Right lobe of liver (tissue), 4 donors: ENCODE measurements at regions not wholly inside any gene's neighbourhood (a gene's known extent, or its start where the extent isn't known, plus 50 kb on each side); places are given as distances from the start of the nearest gene placed in this dataset.

ENCODE experiments used
- POLR2A ChIP-seq: fragments of 450-650 bp; IDR thresholded peaks from one replicate; pipeline ENCODE4 v1.6.1; 2017; ENCODE audit warnings: antibody characterized with exemption, mild to moderate bottlenecking
- TF ChIP-seq, protein P1 (sequence below), 4 donors: fragments of 200-600 bp in 3 of 4; fragments of 450-650 bp in 1 of 4; IDR thresholded peaks; one replicate each; pipeline versions ENCODE4 v1.5.1 to v1.8.0; 2016 to 2022; ENCODE audit warnings: antibody characterized with exemption in 4 of 4, mild to moderate bottlenecking in 2 of 4
- donor health status: DM: no; HTN: no; CAD: no.
- donor health status: DM: no; HTN: no; CAD: no.
- donor health status: DM: no; HTN: yes; CAD: no.

DNA sequence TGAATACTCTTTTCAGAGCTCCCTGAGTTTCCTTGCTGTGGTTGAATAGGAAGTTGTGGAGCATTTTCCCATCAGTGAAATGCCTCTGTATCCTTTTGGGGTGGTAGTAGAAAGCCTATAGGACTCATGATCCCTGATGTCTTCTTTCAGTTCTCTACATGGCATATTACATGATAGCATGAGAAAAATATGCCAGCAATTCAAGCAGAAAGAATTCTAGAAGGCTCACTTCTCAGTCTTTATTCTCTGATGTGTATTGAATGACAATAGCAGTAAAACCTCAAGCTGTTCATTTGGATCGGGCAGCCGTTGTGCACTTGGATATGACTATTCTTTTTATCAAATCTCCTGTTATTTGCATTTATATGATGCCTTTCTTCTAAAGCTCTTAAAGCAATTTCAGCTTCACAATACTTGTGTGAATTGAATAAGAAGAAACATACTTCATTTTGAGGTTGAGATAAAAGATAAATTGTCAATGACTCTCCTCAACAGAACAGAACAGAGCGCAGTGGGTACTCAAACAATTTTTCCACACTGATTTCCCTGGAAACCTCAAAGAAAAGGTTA is 251.5 kb upstream of the FBXO33 start:
- TF ChIP-seq, protein P1, sequence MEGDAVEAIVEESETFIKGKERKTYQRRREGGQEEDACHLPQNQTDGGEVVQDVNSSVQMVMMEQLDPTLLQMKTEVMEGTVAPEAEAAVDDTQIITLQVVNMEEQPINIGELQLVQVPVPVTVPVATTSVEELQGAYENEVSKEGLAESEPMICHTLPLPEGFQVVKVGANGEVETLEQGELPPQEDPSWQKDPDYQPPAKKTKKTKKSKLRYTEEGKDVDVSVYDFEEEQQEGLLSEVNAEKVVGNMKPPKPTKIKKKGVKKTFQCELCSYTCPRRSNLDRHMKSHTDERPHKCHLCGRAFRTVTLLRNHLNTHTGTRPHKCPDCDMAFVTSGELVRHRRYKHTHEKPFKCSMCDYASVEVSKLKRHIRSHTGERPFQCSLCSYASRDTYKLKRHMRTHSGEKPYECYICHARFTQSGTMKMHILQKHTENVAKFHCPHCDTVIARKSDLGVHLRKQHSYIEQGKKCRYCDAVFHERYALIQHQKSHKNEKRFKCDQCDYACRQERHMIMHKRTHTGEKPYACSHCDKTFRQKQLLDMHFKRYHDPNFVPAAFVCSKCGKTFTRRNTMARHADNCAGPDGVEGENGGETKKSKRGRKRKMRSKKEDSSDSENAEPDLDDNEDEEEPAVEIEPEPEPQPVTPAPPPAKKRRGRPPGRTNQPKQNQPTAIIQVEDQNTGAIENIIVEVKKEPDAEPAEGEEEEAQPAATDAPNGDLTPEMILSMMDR (IDR thresholded peaks at IDR 0.05): no peak
- no peak for TF ChIP-seq POLR2A
